HCT116 (cell line): ENCODE measurements at regions not wholly inside any gene's neighbourhood (a gene's known extent, or its start where the extent isn't known, plus 50 kb on each side); places are given as distances from the start of the nearest gene placed in this dataset.

Source experiments
- ATAC-seq: fragments of 200-7000 bp; cut with Tn5 transposase; 2 replicates; pipeline ENCODE4 v1.9.1; 2020; ENCODE audit warnings: mild to moderate bottlenecking, moderate library complexity
- BruUV-seq: library from RNA; stranded (reverse); fragments of 400-500 nt; replicated peaks from 2 replicates; lab custom pipeline; 2021; lab: Mats Ljungman, UMichigan
- CTCF ChIA-PET: fragments of 300-600 bp; sonication (Branson Sonifier 250); formaldehyde crosslinking; loops from one replicate; lab custom pipeline; 2021; ENCODE audit warnings: antibody characterized with exemption; lab: Charles Lee
- POLR2A ChIA-PET: fragments of 300-600, 350-600 bp; sonication (Branson Sonifier 250); formaldehyde crosslinking; loops from one replicate; lab custom pipeline; 2021; ENCODE audit warnings: antibody characterized with exemption; lab: Charles Lee
- RAD21 ChIA-PET, 2 experiments: fragments of 300-600 bp; sonication (Branson Sonifier 250); formaldehyde crosslinking; loops; one replicate each; lab custom pipeline; 2023; ENCODE audit warnings: low total read pairs in 2 of 2; ENCODE audit not compliant: uncharacterized antibody in 2 of 2, unreplicated experiment in 2 of 2, low non-redundant PET in 1 of 2; lab: Charles Lee
- DNase-seq: peaks from one replicate; pipeline ENCODE4 v3.0.0-alpha.2; 2010; ENCODE audit warnings: low read depth, low spot score
- H2AFZ ChIP-seq: fragments of 200-600 bp; shearing (Covaris generic), sonication (generic); 2 replicates; pipeline ENCODE4 v1.6.1; 2017; ENCODE audit warnings: low read depth, mixed run types, mixed read lengths, antibody characterized with exemption, low read length; ENCODE audit not compliant: poor library complexity, severe bottlenecking
- H3K27ac ChIP-seq: 2 replicates; pipeline ENCODE4 v1.5.1; 2012; ENCODE audit warnings: low read depth, low read length
- H3K27me3 ChIP-seq: fragments of 200-600 bp; sonication (generic); 2 replicates; pipeline ENCODE4 v1.6.1; 2016; ENCODE audit warnings: mixed run types, low read length, mixed read lengths; ENCODE audit not compliant: insufficient read depth
- H3K36me3 ChIP-seq, 2 experiments: fragments of 200-500 bp in 1 of 2; fragments of 200-600 bp in 1 of 2; sonication (Bioruptor generic) in 1 of 2; sonication (generic) in 1 of 2; 2 replicates each; pipeline versions ENCODE4 v1.5.1 to v1.6.1; 2014 to 2016; ENCODE audit warnings: low read length in 2 of 2, inconsistent platforms in 1 of 2, mixed read lengths in 1 of 2, mixed run types in 1 of 2; ENCODE audit not compliant: insufficient read depth in 2 of 2, control insufficient read depth in 1 of 2
- H3K4me1 ChIP-seq, 2 experiments: fragments of 200-600 bp in 1 of 2; sonication (generic) in 1 of 2; 2 replicates each; pipeline versions ENCODE4 v1.5.1 to v1.6.1; 2012 to 2017; ENCODE audit warnings: low read length in 2 of 2, inconsistent platforms in 1 of 2, mild to moderate bottlenecking in 1 of 2, mixed read lengths in 1 of 2, mixed run types in 1 of 2, moderate library complexity in 1 of 2; ENCODE audit not compliant: insufficient read depth in 2 of 2, control insufficient read depth in 1 of 2
- H3K4me2 ChIP-seq: fragments of 200-600 bp; sonication (generic); 2 replicates; pipeline ENCODE4 v1.6.1; 2017; ENCODE audit warnings: mixed run types, low read length, mixed read lengths
- H3K4me3 ChIP-seq, 2 experiments: fragments of 200-600 bp in 1 of 2; sonication (generic) in 1 of 2; replicated peaks in 1 of 2; 2 replicates each; pipeline ENCODE4 v1.5.1; 2011 to 2016; ENCODE audit warnings: low read length in 2 of 2, control low read depth in 1 of 2, low read depth in 1 of 2, mild to moderate bottlenecking in 1 of 2, mixed read lengths in 1 of 2, mixed run types in 1 of 2
- H3K79me2 ChIP-seq: fragments of 200-600 bp; sonication (generic); 2 replicates; pipeline ENCODE4 v1.6.1; 2017; ENCODE audit warnings: mild to moderate bottlenecking, mixed run types, low read length, moderate library complexity, mixed read lengths; ENCODE audit not compliant: insufficient read depth
- H3K9ac ChIP-seq: fragments of 200-600 bp; sonication (generic); 2 replicates; pipeline ENCODE4 v1.6.1; 2016; ENCODE audit warnings: low read length, mixed read lengths
- H3K9me2 ChIP-seq: fragments of 200-600 bp; sonication (generic), shearing (Covaris generic); 2 replicates; pipeline ENCODE4 v1.6.1; 2017; ENCODE audit warnings: mixed run types, mild to moderate bottlenecking, moderate library complexity; ENCODE audit not compliant: insufficient read depth
- H3K9me3 ChIP-seq, 2 experiments: fragments of 200-500 bp in 1 of 2; fragments of 200-600 bp in 1 of 2; sonication (Bioruptor generic) in 1 of 2; sonication (generic) in 1 of 2; 2 replicates each; pipeline ENCODE4 v1.6.1; 2014 to 2017; ENCODE audit warnings: low read length in 2 of 2, mixed read lengths in 2 of 2, inconsistent platforms in 1 of 2, low read depth in 1 of 2, mild to moderate bottlenecking in 1 of 2, mixed run types in 1 of 2, moderate library complexity in 1 of 2; ENCODE audit not compliant: control insufficient read depth in 1 of 2, insufficient read depth in 1 of 2
- H4K20me1 ChIP-seq: fragments of 200-600 bp; sonication (generic), shearing (Covaris generic); 2 replicates; pipeline ENCODE4 v1.6.1; 2017; ENCODE audit warnings: mixed run types, mild to moderate bottlenecking, moderate library complexity; ENCODE audit not compliant: insufficient read depth
- CBX3 ChIP-seq: IDR thresholded peaks from 2 replicates; pipeline ENCODE4 v1.6.1; 2012; ENCODE audit warnings: low read depth
- CEBPB ChIP-seq: IDR thresholded peaks from 2 replicates; pipeline ENCODE4 v1.6.1; 2012; ENCODE audit warnings: low read depth
- ELF1 ChIP-seq: IDR thresholded peaks from 2 replicates; pipeline ENCODE4 v1.6.1; 2012; ENCODE audit warnings: low read depth, borderline replicate concordance
- EZH2 ChIP-seq: fragments of 200-600 bp; sonication (generic); IDR thresholded peaks from 2 replicates; pipeline ENCODE4 v1.6.1; 2017; ENCODE audit warnings: antibody characterized with exemption, mixed run types
- EZH2phosphoT487 ChIP-seq: fragments of 200-600 bp; IDR thresholded peaks from 2 replicates; pipeline ENCODE4 v1.6.1; 2018; ENCODE audit warnings: antibody characterized with exemption, borderline replicate concordance
- FOSL1 ChIP-seq: IDR thresholded peaks from 2 replicates; pipeline ENCODE4 v1.6.1; 2012; ENCODE audit warnings: low read depth
- JUND ChIP-seq: IDR thresholded peaks from 2 replicates; pipeline ENCODE4 v1.6.1; 2012
- POLR2A ChIP-seq: IDR thresholded peaks from 2 replicates; pipeline ENCODE4 v1.7.0; 2011; ENCODE audit warnings: borderline replicate concordance; ENCODE audit not compliant: insufficient read depth, insufficient read length; ENCODE audit errors: extremely low read depth
- POLR2AphosphoS5 ChIP-seq: IDR thresholded peaks from 2 replicates; pipeline ENCODE4 v1.6.1; 2011; ENCODE audit warnings: mild to moderate bottlenecking, low read depth, low read length, moderate library complexity
- RAD21 ChIP-seq: IDR thresholded peaks from 2 replicates; pipeline ENCODE4 v1.6.1; 2012; ENCODE audit warnings: low read depth, mild to moderate bottlenecking
- SIN3A ChIP-seq: IDR thresholded peaks from 2 replicates; pipeline ENCODE4 v1.6.1; 2012; ENCODE audit warnings: low read depth
- SP1 ChIP-seq: IDR thresholded peaks from 2 replicates; pipeline ENCODE4 v1.6.1; 2012; ENCODE audit warnings: low read depth
- SRF ChIP-seq: IDR thresholded peaks from 2 replicates; pipeline ENCODE4 v1.6.1; 2012; ENCODE audit warnings: low read depth
- TCF7L2 ChIP-seq: IDR thresholded peaks from 2 replicates; pipeline ENCODE4 v1.7.0; 2011; ENCODE audit warnings: borderline replicate concordance, inconsistent platforms; ENCODE audit not compliant: insufficient read depth, insufficient read length; ENCODE audit errors: extremely low read depth
- YY1 ChIP-seq: IDR thresholded peaks from 2 replicates; pipeline ENCODE4 v1.6.1; 2011; ENCODE audit warnings: low read length, low read depth, moderate library complexity, mild to moderate bottlenecking; ENCODE audit not compliant: insufficient replicate concordance; ENCODE audit errors: extremely low read depth
- ZNF274 ChIP-seq: fragments of 200-500 bp; sonication (Bioruptor generic); IDR thresholded peaks from 2 replicates; pipeline ENCODE4 v1.6.1; 2014; ENCODE audit warnings: mild to moderate bottlenecking, low read depth, low read length, inconsistent platforms
- intact Hi-C: fragments of 100-400 bp; cut with micrococcal nuclease; formaldehyde crosslinking; loops from 2 replicates; pipeline ENCODE4 v1.10.0; 2022
- TF ChIP-seq, protein P1 (sequence below): IDR thresholded peaks from 2 replicates; pipeline ENCODE4 v1.6.1; 2011; ENCODE audit warnings: mild to moderate bottlenecking, low read length, moderate library complexity; ENCODE audit not compliant: insufficient replicate concordance; ENCODE audit errors: extremely low read depth
- TF ChIP-seq, protein P2 (sequence below): IDR thresholded peaks from 2 replicates; pipeline ENCODE4 v1.6.1; 2012
- TF ChIP-seq, protein P3 (sequence below): IDR thresholded peaks from 2 replicates; pipeline ENCODE4 v1.6.1; 2012

DNA sequence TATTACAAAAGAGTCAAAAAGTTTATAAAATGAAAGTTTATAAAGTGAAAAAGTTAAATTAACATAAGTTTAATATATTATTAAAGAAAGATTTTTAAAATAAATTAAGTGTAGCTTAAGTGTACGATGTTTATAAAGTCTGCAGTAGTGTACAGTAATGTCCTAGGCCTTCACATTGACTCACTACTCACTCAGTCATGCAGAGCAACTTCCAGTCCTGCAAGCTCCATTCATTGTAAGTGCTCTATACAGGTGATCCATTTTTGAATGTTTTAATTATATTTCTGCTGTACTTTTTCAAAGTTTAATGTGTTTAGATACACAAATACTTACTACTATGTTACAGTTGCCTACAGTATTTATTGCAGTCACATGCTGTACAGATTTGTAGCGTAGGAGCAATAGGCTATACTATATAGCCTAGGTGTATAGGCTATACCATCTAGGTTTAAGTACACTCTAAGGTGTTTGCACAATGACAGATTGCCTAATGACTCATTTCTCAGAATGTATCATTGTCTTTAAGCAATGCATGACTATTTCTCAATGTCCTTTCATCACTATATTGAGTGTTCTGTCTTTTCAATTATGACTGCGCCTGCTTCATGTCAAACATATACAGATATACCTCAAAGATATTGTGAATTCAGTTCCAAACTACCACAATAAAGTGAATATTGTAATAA is 1110.3 kb upstream of the MAP3K7 start:
- CTCF ChIA-PET: no interaction called here
- BruUV-seq: no TSS peak
- DNase-seq (no peak), ATAC-seq (no peak)
- Histone ChIP-seq H2AFZ (no peak overlapping the region), H3K27ac (no peak overlapping the region), H3K27me3 (no peaks in the 10 kb centered on the region), H3K9ac (no peak overlapping the region), H3K9me3 (peaks cover 8 to 20% of the 10 kb centered on the region in 2 experiments; a peak in 3 of 4 replicates), H3K79me2 (no peaks in the 10 kb centered on the region), H3K4me1 (no peaks in the 10 kb centered on the region), H3K9me2 (no peaks in the 10 kb centered on the region), H4K20me1 (no peaks in the 10 kb centered on the region), H3K4me2 (no peak overlapping the region), H3K4me3 (no peak overlapping the region), H3K36me3 (no peaks in the 10 kb centered on the region)
- RAD21 ChIA-PET: no interaction called here
- no peak for TF ChIP-seq JUND
- intact Hi-C loops: no loop called here
- POLR2A ChIA-PET: no interaction called here

GRCh38 chr6:91695221-91695620 is 1108.3 kb upstream of the MAP3K7 start:
- intact Hi-C loops: no loop called here
- Histone ChIP-seq H3K36me3 (no peaks in the 10 kb centered on the region), H3K27me3 (no peaks in the 10 kb centered on the region), H3K4me3 (no peak overlapping the region), H3K79me2 (no peaks in the 10 kb centered on the region), H3K27ac (no peak overlapping the region), H3K9me3 (peaks cover 12 to 13% of the 10 kb centered on the region in 2 experiments; a peak in 3 of 4 replicates), H3K9ac (no peak overlapping the region), H2AFZ (no peak overlapping the region), H3K4me2 (no peak overlapping the region), H4K20me1 (no peaks in the 10 kb centered on the region), H3K4me1 (no peaks in the 10 kb centered on the region), H3K9me2 (no peaks in the 10 kb centered on the region)
- no peak for DNase-seq
- BruUV-seq: no TSS peak
- RAD21 ChIA-PET: no interaction called here
- CTCF ChIA-PET: no interaction called here
- ATAC-seq: no peak
- POLR2A ChIA-PET: no interaction called here
- TF ChIP-seq SRF (no peak), FOSL1 (no peak), SIN3A (no peak), EZH2phosphoT487 (no peak), TCF7L2 (no peak), POLR2AphosphoS5 (no peak), EZH2 (no peak), CEBPB (no peak), SP1 (no peak), RAD21 (no peak), ELF1 (no peak), POLR2A (no peak), JUND (no peak), YY1 (no peak), CBX3 (no peak), ZNF274 (no peak)
- TF ChIP-seq, protein P1, sequence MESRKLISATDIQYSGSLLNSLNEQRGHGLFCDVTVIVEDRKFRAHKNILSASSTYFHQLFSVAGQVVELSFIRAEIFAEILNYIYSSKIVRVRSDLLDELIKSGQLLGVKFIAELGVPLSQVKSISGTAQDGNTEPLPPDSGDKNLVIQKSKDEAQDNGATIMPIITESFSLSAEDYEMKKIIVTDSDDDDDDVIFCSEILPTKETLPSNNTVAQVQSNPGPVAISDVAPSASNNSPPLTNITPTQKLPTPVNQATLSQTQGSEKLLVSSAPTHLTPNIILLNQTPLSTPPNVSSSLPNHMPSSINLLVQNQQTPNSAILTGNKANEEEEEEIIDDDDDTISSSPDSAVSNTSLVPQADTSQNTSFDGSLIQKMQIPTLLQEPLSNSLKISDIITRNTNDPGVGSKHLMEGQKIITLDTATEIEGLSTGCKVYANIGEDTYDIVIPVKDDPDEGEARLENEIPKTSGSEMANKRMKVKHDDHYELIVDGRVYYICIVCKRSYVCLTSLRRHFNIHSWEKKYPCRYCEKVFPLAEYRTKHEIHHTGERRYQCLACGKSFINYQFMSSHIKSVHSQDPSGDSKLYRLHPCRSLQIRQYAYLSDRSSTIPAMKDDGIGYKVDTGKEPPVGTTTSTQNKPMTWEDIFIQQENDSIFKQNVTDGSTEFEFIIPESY: no peak
- TF ChIP-seq, protein P2, sequence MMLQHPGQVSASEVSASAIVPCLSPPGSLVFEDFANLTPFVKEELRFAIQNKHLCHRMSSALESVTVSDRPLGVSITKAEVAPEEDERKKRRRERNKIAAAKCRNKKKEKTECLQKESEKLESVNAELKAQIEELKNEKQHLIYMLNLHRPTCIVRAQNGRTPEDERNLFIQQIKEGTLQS: no peak
- TF ChIP-seq, protein P3, sequence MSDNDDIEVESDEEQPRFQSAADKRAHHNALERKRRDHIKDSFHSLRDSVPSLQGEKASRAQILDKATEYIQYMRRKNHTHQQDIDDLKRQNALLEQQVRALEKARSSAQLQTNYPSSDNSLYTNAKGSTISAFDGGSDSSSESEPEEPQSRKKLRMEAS: no peak
